Panc1 (cell line): ENCODE measurements at regions not wholly inside any gene's neighbourhood (a gene's known extent, or its start where the extent isn't known, plus 50 kb on each side); places are given as distances from the start of the nearest gene placed in this dataset.

ENCODE experiments used
- ATAC-seq: fragments of 200-7000 bp; cut with Tn5 transposase; 2 replicates; pipeline ENCODE4 v1.9.1; 2020; ENCODE audit warnings: mild to moderate bottlenecking, moderate library complexity
- BruUV-seq: library from RNA; stranded (reverse); fragments of 400-500 nt; replicated peaks from 2 replicates; lab custom pipeline; 2021; lab: Mats Ljungman, UMichigan
- CTCF ChIA-PET: fragments of 300-600 bp; sonication (Branson Sonifier 250); formaldehyde crosslinking; loops from one replicate; lab custom pipeline; 2022; ENCODE audit warnings: antibody characterized with exemption; lab: Charles Lee
- POLR2A ChIA-PET: fragments of 300-600 bp; sonication (Branson Sonifier 250); formaldehyde crosslinking; loops from one replicate; lab custom pipeline; 2022; ENCODE audit warnings: antibody characterized with exemption; lab: Charles Lee
- DNase-seq: peaks from one replicate; pipeline ENCODE4 v3.0.0-alpha.2; 2010; ENCODE audit warnings: low read depth, low spot score
- H3K27ac ChIP-seq: 2 replicates; pipeline ENCODE4 v1.5.1; 2011; ENCODE audit warnings: mild to moderate bottlenecking, low read length, inconsistent platforms
- H3K27me3 ChIP-seq: fragments of 200-500 bp; sonication (Bioruptor generic); 2 replicates; pipeline ENCODE4 v1.6.0; 2014; ENCODE audit warnings: low read length, inconsistent platforms; ENCODE audit not compliant: control insufficient read depth, insufficient read depth
- H3K36me3 ChIP-seq: fragments of 200-500 bp; sonication (Bioruptor generic); 2 replicates; pipeline ENCODE4 v1.5.1; 2014; ENCODE audit warnings: inconsistent platforms, mild to moderate bottlenecking, low read length, moderate library complexity; ENCODE audit not compliant: control insufficient read depth, insufficient read depth
- H3K4me1 ChIP-seq: 2 replicates; pipeline ENCODE4 v1.5.1; 2011; ENCODE audit warnings: inconsistent platforms, mild to moderate bottlenecking, low read length, moderate library complexity; ENCODE audit not compliant: control insufficient read depth, insufficient read depth
- H3K4me3 ChIP-seq, 2 experiments: 2 replicates each; pipeline ENCODE4 v1.5.1; 2011 to 2012; ENCODE audit warnings: low read depth in 2 of 2, low read length in 2 of 2, mild to moderate bottlenecking in 2 of 2, inconsistent platforms in 1 of 2, moderate library complexity in 1 of 2
- H3K9me3 ChIP-seq: fragments of 200-500 bp; sonication (Bioruptor generic); 2 replicates; pipeline ENCODE4 v1.5.1; 2014; ENCODE audit warnings: low read depth, mild to moderate bottlenecking, inconsistent platforms, low read length, moderate library complexity; ENCODE audit not compliant: control insufficient read depth, insufficient read depth
- POLR2AphosphoS5 ChIP-seq: IDR thresholded peaks from 2 replicates; pipeline ENCODE4 v1.6.1; 2012; ENCODE audit warnings: mild to moderate bottlenecking, low read depth, low read length, moderate library complexity
- SIN3A ChIP-seq: IDR thresholded peaks from 2 replicates; pipeline ENCODE4 v1.6.1; 2012; ENCODE audit warnings: low read depth, mild to moderate bottlenecking, low read length, moderate library complexity, borderline replicate concordance; ENCODE audit not compliant: insufficient read depth
- TCF7L2 ChIP-seq: IDR thresholded peaks from 2 replicates; pipeline ENCODE4 v1.6.1; 2011; ENCODE audit warnings: mild to moderate bottlenecking, low read depth, low read length, inconsistent platforms
- in situ Hi-C: cut with HindIII; loops from 2 replicates; pipeline ENCODE4 v1.10.0; 2016; ENCODE audit warnings: low sequenced_read_pairs, low pct_unique_long_range_greater_than_20kb
- intact Hi-C: fragments of 100-400 bp; cut with micrococcal nuclease; formaldehyde crosslinking; loops from one replicate; pipeline ENCODE4 v1.10.0; 2022; ENCODE audit not compliant: unreplicated experiment
- TF ChIP-seq, protein P1 (sequence below): fragments of 450-650 bp; IDR thresholded peaks from 2 replicates; pipeline ENCODE4 v1.5.1; 2017; ENCODE audit warnings: mild to moderate bottlenecking
- TF ChIP-seq, protein P2 (sequence below), 2 experiments: IDR thresholded peaks; 2 replicates each; pipeline ENCODE4 v1.6.1; 2011 to 2012; ENCODE audit warnings: low read depth in 2 of 2, control low read depth in 1 of 2, low read length in 1 of 2, mild to moderate bottlenecking in 1 of 2, moderate library complexity in 1 of 2; ENCODE audit not compliant: insufficient read depth in 1 of 2

DNA sequence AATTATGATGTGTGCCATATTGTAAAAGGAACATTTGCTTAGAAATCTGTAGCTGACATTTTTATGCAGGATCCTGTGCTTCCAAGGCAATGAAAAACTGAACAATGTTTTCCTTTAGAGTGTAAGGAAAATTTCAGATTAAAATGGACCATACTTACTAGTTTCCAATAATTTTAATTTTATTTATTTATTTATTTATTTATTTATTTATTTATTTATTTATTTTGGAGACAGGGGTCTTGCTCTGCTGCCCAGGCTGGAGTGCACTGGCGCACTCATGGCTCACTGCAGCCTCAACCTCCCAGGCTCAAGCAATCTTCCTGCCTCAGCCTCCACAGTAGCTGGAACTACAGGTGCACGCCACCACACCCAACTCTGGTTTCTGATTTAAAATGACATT lies 369.8 kb upstream of the HAND2 start:
- TF ChIP-seq, protein P1, sequence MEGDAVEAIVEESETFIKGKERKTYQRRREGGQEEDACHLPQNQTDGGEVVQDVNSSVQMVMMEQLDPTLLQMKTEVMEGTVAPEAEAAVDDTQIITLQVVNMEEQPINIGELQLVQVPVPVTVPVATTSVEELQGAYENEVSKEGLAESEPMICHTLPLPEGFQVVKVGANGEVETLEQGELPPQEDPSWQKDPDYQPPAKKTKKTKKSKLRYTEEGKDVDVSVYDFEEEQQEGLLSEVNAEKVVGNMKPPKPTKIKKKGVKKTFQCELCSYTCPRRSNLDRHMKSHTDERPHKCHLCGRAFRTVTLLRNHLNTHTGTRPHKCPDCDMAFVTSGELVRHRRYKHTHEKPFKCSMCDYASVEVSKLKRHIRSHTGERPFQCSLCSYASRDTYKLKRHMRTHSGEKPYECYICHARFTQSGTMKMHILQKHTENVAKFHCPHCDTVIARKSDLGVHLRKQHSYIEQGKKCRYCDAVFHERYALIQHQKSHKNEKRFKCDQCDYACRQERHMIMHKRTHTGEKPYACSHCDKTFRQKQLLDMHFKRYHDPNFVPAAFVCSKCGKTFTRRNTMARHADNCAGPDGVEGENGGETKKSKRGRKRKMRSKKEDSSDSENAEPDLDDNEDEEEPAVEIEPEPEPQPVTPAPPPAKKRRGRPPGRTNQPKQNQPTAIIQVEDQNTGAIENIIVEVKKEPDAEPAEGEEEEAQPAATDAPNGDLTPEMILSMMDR, result no peak
- no peak for TF ChIP-seq TCF7L2
- no peak for TF ChIP-seq POLR2AphosphoS5
- DNase-seq (no peak), ATAC-seq (no peak)
- BruUV-seq, result no TSS peak
- H3K36me3 ChIP-seq, result no peaks in the 10 kb centered on the region
- H3K4me3 ChIP-seq, result no peak overlapping the region
- H3K9me3 ChIP-seq, result no peaks in the 10 kb centered on the region
- H3K27ac ChIP-seq, result no peak overlapping the region
- no peaks in the 10 kb centered on the region for H3K27me3 ChIP-seq
- in situ Hi-C loops, result no loop called here
- H3K4me1 ChIP-seq, result no peaks in the 10 kb centered on the region
- intact Hi-C loops, result no loop called here
- POLR2A ChIA-PET, result no interaction called here
- CTCF ChIA-PET, result no interaction called here

DNA sequence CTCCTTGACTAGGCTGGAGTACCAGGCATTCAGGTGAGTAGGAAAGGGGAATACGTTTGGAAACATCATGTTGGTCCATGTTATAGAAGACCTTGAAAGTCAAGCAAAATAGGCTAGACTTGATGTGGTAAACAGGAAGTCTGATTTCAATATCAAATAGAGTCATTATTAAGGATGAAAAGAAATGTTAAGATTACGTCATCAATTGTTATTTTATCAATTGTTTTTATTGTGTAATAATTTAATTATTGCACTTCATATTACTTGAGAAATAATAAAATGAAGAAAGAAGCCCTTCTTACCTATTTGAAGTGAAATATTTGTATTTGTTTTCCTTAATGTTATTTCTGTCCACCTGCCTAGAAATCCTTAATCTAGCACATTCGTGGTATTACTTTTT lies 361.0 kb upstream of the HAND2 start:
- no TSS peak for BruUV-seq
- intact Hi-C loops (no loop called here), in situ Hi-C loops (no loop called here)
- DNase-seq (no peak), ATAC-seq (no peak)
- no peaks in the 10 kb centered on the region for H3K27me3 ChIP-seq
- ChIA-PET CTCF (no interaction called here), POLR2A (no interaction called here)
- H3K4me3 ChIP-seq, result no peak overlapping the region
- TF ChIP-seq POLR2AphosphoS5 (no peak), TCF7L2 (no peak), SIN3A (no peak)
- TF ChIP-seq, protein P2, sequence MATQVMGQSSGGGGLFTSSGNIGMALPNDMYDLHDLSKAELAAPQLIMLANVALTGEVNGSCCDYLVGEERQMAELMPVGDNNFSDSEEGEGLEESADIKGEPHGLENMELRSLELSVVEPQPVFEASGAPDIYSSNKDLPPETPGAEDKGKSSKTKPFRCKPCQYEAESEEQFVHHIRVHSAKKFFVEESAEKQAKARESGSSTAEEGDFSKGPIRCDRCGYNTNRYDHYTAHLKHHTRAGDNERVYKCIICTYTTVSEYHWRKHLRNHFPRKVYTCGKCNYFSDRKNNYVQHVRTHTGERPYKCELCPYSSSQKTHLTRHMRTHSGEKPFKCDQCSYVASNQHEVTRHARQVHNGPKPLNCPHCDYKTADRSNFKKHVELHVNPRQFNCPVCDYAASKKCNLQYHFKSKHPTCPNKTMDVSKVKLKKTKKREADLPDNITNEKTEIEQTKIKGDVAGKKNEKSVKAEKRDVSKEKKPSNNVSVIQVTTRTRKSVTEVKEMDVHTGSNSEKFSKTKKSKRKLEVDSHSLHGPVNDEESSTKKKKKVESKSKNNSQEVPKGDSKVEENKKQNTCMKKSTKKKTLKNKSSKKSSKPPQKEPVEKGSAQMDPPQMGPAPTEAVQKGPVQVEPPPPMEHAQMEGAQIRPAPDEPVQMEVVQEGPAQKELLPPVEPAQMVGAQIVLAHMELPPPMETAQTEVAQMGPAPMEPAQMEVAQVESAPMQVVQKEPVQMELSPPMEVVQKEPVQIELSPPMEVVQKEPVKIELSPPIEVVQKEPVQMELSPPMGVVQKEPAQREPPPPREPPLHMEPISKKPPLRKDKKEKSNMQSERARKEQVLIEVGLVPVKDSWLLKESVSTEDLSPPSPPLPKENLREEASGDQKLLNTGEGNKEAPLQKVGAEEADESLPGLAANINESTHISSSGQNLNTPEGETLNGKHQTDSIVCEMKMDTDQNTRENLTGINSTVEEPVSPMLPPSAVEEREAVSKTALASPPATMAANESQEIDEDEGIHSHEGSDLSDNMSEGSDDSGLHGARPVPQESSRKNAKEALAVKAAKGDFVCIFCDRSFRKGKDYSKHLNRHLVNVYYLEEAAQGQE (IDR thresholded peaks at IDR 0.05; ENCODE audit: insufficient read depth in 1 of 2, low read depth in 2 of 2, low read length in 1 of 2), result no peak
- TF ChIP-seq, protein P1, result no peak
- no peak overlapping the region for H3K27ac ChIP-seq
- H3K9me3 ChIP-seq, result no peaks in the 10 kb centered on the region
- no peaks in the 10 kb centered on the region for H3K4me1 ChIP-seq
- no peaks in the 10 kb centered on the region for H3K36me3 ChIP-seq
